HepG2 (cell line): ENCODE measurements at regions not wholly inside any gene's neighbourhood (a gene's known extent, or its start where the extent isn't known, plus 50 kb on each side); places are given as distances from the start of the nearest gene placed in this dataset.

Experiments used
- ATAC-seq: fragments of 200-7000 bp; cut with Tn5 transposase; 3 replicates; pipeline ENCODE4 v1.9.1; 2020; ENCODE audit warnings: mild to moderate bottlenecking, moderate library complexity
- BruUV-seq: library from RNA; stranded (reverse); fragments of 400-500 nt; replicated peaks from 2 replicates; lab custom pipeline; 2021; lab: Mats Ljungman, UMichigan
- CTCF ChIA-PET: fragments of 300-600 bp; formaldehyde crosslinking; extraction: SDS; loops from one replicate; lab custom pipeline; 2021; ENCODE audit warnings: low total read pairs, inconsistent platforms, low intra/inter-chr PET ratio; lab: Yijun Ruan, JAX
- POLR2A ChIA-PET: fragments of 350-600 bp; sonication (Branson Sonifier 250); formaldehyde crosslinking; loops from one replicate; lab custom pipeline; 2020; ENCODE audit warnings: antibody characterized with exemption, inconsistent platforms; lab: Yijun Ruan, JAX
- DNase-seq: peaks from one replicate; pipeline ENCODE4 v3.0.0-alpha.2; 2015; ENCODE audit warnings: low spot score
- FAIRE-seq: peaks from 3 replicates; lab custom pipeline; 2011; peaks lifted over from hg19 to GRCh38; lab: Jason Lieb, UNC
- H2AFZ ChIP-seq: one replicate; pipeline ENCODE4 v1.6.1; 2011; ENCODE audit warnings: low read length, inconsistent platforms
- H3K27ac ChIP-seq: fragments of 300-600 bp; 3 replicates; pipeline ENCODE4 v1.8.0; 2011; ENCODE audit warnings: mixed run types, mild to moderate bottlenecking, mixed read lengths, low read length, inconsistent platforms; ENCODE audit not compliant: insufficient read depth; ENCODE audit errors: extremely low read length
- H3K27me3 ChIP-seq, 2 experiments: fragments of 200-600 bp in 1 of 2; 2 replicates in 1 of 2; 3 replicates in 1 of 2; pipeline versions ENCODE4 v1.6.0 to v1.8.0; 2011; ENCODE audit warnings: low read length in 2 of 2, mild to moderate bottlenecking in 2 of 2, moderate library complexity in 2 of 2, inconsistent platforms in 1 of 2; ENCODE audit not compliant: insufficient read depth in 2 of 2, control insufficient read depth in 1 of 2
- H3K36me3 ChIP-seq, 2 experiments: fragments of 200-600 bp in 1 of 2; replicated peaks in 1 of 2; 2 replicates in 1 of 2; 3 replicates in 1 of 2; pipeline versions ENCODE4 v1.5.1 to v1.8.0; 2011; ENCODE audit warnings: low read length in 2 of 2, inconsistent platforms in 1 of 2; ENCODE audit not compliant: insufficient read depth in 2 of 2, control insufficient read depth in 1 of 2
- H3K4me1 ChIP-seq: 2 replicates; pipeline ENCODE4 v1.5.1; 2012; ENCODE audit warnings: low read length, inconsistent platforms; ENCODE audit not compliant: insufficient read depth
- H3K4me2 ChIP-seq: 2 replicates; pipeline ENCODE4 v1.6.0; 2011; ENCODE audit warnings: low read depth, low read length, inconsistent platforms
- H3K4me3 ChIP-seq, 3 experiments: fragments of 200-600 bp in 1 of 3; sonication (generic), shearing (Covaris generic) in 1 of 3; replicated peaks in 1 of 3; 2 replicates each; pipeline ENCODE4 v1.5.1; 2011 to 2016; ENCODE audit warnings: low read length in 3 of 3, inconsistent platforms in 2 of 3, low read depth in 2 of 3, mild to moderate bottlenecking in 2 of 3, control low read depth in 1 of 3, mixed read lengths in 1 of 3; ENCODE audit not compliant: insufficient read depth in 1 of 3
- H3K79me2 ChIP-seq: one replicate; pipeline ENCODE4 v1.6.1; 2011; ENCODE audit warnings: low read length, inconsistent platforms; ENCODE audit not compliant: insufficient read depth
- H3K9ac ChIP-seq: 2 replicates; pipeline ENCODE4 v1.6.0; 2011; ENCODE audit warnings: mild to moderate bottlenecking, low read depth, low read length, inconsistent platforms; ENCODE audit not compliant: insufficient read depth
- H3K9me3 ChIP-seq: 2 replicates; pipeline ENCODE4 v1.5.1; 2012; ENCODE audit warnings: mild to moderate bottlenecking, low read length
- H4K20me1 ChIP-seq: 2 replicates; pipeline ENCODE4 v1.6.0; 2011; ENCODE audit warnings: inconsistent platforms, mild to moderate bottlenecking, low read length, moderate library complexity; ENCODE audit not compliant: insufficient read depth
- CAMTA2 ChIP-seq: sonication (generic); formaldehyde crosslinking; IDR thresholded peaks from 2 replicates; pipeline ENCODE4 v1.4.0; 2020; ENCODE audit warnings: mild to moderate bottlenecking, missing genetic modification reagents, borderline replicate concordance
- CHCHD3 ChIP-seq: sonication (generic); formaldehyde crosslinking; IDR thresholded peaks from 2 replicates; pipeline ENCODE4 v1.8.0; 2022; ENCODE audit warnings: mild to moderate bottlenecking, missing genetic modification reagents, moderate library complexity
- FOSL2 ChIP-seq: sonication (generic); formaldehyde crosslinking; IDR thresholded peaks from 2 replicates; pipeline ENCODE4 v1.4.0; 2020; ENCODE audit warnings: missing genetic modification reagents
- HOXD1 ChIP-seq: sonication (generic); formaldehyde crosslinking; IDR thresholded peaks from 2 replicates; pipeline ENCODE4 v1.5.0; 2020; ENCODE audit warnings: missing genetic modification reagents
- MBD4 ChIP-seq: IDR thresholded peaks from 2 replicates; pipeline ENCODE4 v1.6.1; 2012; ENCODE audit warnings: low read length, inconsistent platforms, borderline replicate concordance
- NFKB2 ChIP-seq: sonication (generic); formaldehyde crosslinking; IDR thresholded peaks from 2 replicates; pipeline ENCODE4 v1.4.0; 2020; ENCODE audit warnings: missing genetic modification reagents, borderline replicate concordance
- SP2 ChIP-seq: sonication (generic); formaldehyde crosslinking; IDR thresholded peaks from 2 replicates; pipeline ENCODE4 v1.5.1; 2020; ENCODE audit warnings: mild to moderate bottlenecking, missing genetic modification reagents
- SRF ChIP-seq: IDR thresholded peaks from 2 replicates; pipeline ENCODE4 v1.6.1; 2011; ENCODE audit warnings: mild to moderate bottlenecking, low read depth, low read length, moderate library complexity
- TEAD3 ChIP-seq: optimal IDR thresholded peaks from 2 replicates; pipeline ENCODE3; 2016; ENCODE audit warnings: borderline replicate concordance
- XRCC5 ChIP-seq: fragments of 200-400 bp; formaldehyde crosslinking; optimal IDR thresholded peaks from 2 replicates; pipeline ENCODE3; 2017; ENCODE audit warnings: mild to moderate bottlenecking, low read length
- ZKSCAN8 ChIP-seq: IDR thresholded peaks from 2 replicates; pipeline ENCODE4 v1.6.1; 2016; ENCODE audit warnings: borderline replicate concordance, missing genetic modification reagents, missing compliant biosample characterization
- ZNF282 ChIP-seq: fragments of 450-650 bp; IDR thresholded peaks from 2 replicates; pipeline ENCODE4 v1.6.1; 2018; ENCODE audit not compliant: partially characterized antibody
- ZNF317 ChIP-seq: sonication (generic); formaldehyde crosslinking; IDR thresholded peaks from 2 replicates; pipeline ENCODE4 v1.5.0; 2020; ENCODE audit warnings: mild to moderate bottlenecking, missing genetic modification reagents
- ZNF431 ChIP-seq: sonication (generic); formaldehyde crosslinking; IDR thresholded peaks from 2 replicates; pipeline ENCODE4 v1.9.0; 2022; ENCODE audit warnings: missing genetic modification reagents, low read depth, mild to moderate bottlenecking, borderline replicate concordance
- WGBS: methylation state at CpG from one replicate; pipeline ENCODE4 v1.1.6; 2017; ENCODE audit warnings: low lambda C conversion rate; 5-methylcytosine and 5-hydroxymethylcytosine counted together
- in situ Hi-C: cut with HindIII; loops from 2 replicates; pipeline ENCODE4 v1.10.0; 2017; ENCODE audit warnings: low pct_unique_long_range_greater_than_20kb; ENCODE audit not compliant: extremely low pct_ligation_motif_present
- intact Hi-C: fragments of 100-400 bp; cut with micrococcal nuclease; formaldehyde crosslinking; loops from one replicate; pipeline ENCODE4 v1.10.0; 2022; ENCODE audit not compliant: unreplicated experiment
- TF ChIP-seq, protein P1 (sequence below): sonication (generic); formaldehyde crosslinking; IDR thresholded peaks from 2 replicates; pipeline ENCODE4 v1.4.0; 2020; ENCODE audit warnings: low read depth, missing genetic modification reagents
- TF ChIP-seq, protein P2 (sequence below): sonication (generic); formaldehyde crosslinking; conservative IDR thresholded peaks from 2 replicates; pipeline ENCODE4 v1.4.0; 2020; ENCODE audit warnings: missing genetic modification reagents
- TF ChIP-seq, protein P3 (sequence below): sonication (generic); formaldehyde crosslinking; IDR thresholded peaks from 2 replicates; pipeline ENCODE4 v1.4.0; 2020; ENCODE audit warnings: missing genetic modification reagents, borderline replicate concordance
- TF ChIP-seq, protein P4 (sequence below): sonication (generic); formaldehyde crosslinking; IDR thresholded peaks from 2 replicates; pipeline ENCODE4 v1.8.1; 2023; ENCODE audit warnings: mild to moderate bottlenecking, missing genetic modification reagents, borderline replicate concordance

DNA sequence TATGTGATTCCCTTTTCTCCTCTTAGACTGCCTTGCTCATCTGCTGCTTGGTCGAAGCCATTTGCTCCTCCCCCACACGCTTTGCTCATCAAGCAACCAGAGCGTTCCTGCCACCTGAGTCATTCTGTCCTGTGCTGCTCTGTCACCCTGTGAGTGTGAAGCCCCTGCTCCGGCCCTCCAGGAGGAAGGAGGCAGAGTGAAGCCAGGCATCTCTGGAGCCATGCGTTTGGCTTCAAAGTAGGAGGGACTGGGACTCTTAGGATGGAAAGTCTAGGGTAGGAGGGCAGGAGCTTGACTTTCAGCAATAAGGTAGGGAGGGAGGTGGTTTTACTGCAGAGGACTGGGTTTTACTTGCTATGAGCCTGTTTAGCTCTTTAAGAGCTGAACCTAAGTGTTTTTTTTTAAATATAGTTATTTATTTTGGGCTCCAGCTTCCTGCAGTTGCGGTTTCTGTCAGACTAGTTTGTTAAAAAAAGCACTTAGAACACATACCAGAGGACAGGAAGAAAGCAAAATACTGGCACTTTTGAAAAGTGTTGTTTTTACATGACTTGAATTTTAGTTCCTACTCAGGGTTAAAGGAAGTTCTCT, 63.6 kb downstream of the SPINK2 start:
- Histone ChIP-seq H3K27me3 (peaks cover 1 to 23% of the 10 kb centered on the region in 2 experiments; a peak in 2 of 5 replicates), H3K4me3 (no peak overlapping the region), H2AFZ (no peak overlapping the region), H4K20me1 (no peaks in the 10 kb centered on the region), H3K27ac (no peak overlapping the region), H3K9ac (no peak overlapping the region), H3K9me3 (no peaks in the 10 kb centered on the region), H3K4me1 (no peaks in the 10 kb centered on the region), H3K79me2 (no peaks in the 10 kb centered on the region), H3K4me2 (no peak overlapping the region), H3K36me3 (no peaks in the 10 kb centered on the region)
- in situ Hi-C loops (no loop called here), intact Hi-C loops (no loop called here)
- peak; percentile 47 for DNase-seq
- FAIRE-seq, result no peak
- POLR2A ChIA-PET, result no interaction called here
- 17% methylated on average over 6 of the region's 6 CpGs for WGBS
- ATAC-seq, result peak; percentile 91
- BruUV-seq, result no TSS peak
- CTCF ChIA-PET, result no interaction called here
- TF ChIP-seq NFKB2 (no peak), CAMTA2 (CRISPR knock-in tag) (no peak), TEAD3 (CRISPR knock-in tag) (peak; percentile 43), SP2 (no peak), SRF (no peak), FOSL2 (CRISPR knock-in tag) (peak; percentile 90), ZKSCAN8 (CRISPR knock-in tag) (no peak), ZNF282 (no peak), XRCC5 (peak; percentile 28), CHCHD3 (CRISPR knock-in tag) (no peak), MBD4 (no peak), ZNF431 (CRISPR knock-in tag) (no peak), ZNF317 (CRISPR knock-in tag) (no peak), HOXD1 (CRISPR knock-in tag) (no peak)
- TF ChIP-seq, protein P1, sequence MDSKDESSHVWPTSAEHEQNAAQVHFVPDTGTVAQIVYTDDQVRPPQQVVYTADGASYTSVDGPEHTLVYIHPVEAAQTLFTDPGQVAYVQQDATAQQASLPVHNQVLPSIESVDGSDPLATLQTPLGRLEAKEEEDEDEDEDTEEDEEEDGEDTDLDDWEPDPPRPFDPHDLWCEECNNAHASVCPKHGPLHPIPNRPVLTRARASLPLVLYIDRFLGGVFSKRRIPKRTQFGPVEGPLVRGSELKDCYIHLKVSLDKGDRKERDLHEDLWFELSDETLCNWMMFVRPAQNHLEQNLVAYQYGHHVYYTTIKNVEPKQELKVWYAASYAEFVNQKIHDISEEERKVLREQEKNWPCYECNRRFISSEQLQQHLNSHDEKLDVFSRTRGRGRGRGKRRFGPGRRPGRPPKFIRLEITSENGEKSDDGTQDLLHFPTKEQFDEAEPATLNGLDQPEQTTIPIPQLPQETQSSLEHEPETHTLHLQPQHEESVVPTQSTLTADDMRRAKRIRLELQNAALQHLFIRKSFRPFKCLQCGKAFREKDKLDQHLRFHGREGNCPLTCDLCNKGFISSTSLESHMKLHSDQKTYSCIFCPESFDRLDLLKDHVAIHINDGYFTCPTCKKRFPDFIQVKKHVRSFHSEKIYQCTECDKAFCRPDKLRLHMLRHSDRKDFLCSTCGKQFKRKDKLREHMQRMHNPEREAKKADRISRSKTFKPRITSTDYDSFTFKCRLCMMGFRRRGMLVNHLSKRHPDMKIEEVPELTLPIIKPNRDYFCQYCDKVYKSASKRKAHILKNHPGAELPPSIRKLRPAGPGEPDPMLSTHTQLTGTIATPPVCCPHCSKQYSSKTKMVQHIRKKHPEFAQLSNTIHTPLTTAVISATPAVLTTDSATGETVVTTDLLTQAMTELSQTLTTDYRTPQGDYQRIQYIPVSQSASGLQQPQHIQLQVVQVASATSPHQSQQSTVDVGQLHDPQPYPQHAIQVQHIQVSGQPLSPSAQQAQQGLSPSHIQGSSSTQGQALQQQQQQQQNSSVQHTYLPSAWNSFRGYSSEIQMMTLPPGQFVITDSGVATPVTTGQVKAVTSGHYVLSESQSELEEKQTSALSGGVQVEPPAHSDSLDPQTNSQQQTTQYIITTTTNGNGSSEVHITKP (CRISPR knock-in tag), result no peak
- TF ChIP-seq, protein P2, sequence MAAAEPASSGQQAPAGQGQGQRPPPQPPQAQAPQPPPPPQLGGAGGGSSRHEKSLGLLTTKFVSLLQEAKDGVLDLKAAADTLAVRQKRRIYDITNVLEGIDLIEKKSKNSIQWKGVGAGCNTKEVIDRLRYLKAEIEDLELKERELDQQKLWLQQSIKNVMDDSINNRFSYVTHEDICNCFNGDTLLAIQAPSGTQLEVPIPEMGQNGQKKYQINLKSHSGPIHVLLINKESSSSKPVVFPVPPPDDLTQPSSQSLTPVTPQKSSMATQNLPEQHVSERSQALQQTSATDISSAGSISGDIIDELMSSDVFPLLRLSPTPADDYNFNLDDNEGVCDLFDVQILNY (CRISPR knock-in tag), result no peak
- TF ChIP-seq, protein P3, sequence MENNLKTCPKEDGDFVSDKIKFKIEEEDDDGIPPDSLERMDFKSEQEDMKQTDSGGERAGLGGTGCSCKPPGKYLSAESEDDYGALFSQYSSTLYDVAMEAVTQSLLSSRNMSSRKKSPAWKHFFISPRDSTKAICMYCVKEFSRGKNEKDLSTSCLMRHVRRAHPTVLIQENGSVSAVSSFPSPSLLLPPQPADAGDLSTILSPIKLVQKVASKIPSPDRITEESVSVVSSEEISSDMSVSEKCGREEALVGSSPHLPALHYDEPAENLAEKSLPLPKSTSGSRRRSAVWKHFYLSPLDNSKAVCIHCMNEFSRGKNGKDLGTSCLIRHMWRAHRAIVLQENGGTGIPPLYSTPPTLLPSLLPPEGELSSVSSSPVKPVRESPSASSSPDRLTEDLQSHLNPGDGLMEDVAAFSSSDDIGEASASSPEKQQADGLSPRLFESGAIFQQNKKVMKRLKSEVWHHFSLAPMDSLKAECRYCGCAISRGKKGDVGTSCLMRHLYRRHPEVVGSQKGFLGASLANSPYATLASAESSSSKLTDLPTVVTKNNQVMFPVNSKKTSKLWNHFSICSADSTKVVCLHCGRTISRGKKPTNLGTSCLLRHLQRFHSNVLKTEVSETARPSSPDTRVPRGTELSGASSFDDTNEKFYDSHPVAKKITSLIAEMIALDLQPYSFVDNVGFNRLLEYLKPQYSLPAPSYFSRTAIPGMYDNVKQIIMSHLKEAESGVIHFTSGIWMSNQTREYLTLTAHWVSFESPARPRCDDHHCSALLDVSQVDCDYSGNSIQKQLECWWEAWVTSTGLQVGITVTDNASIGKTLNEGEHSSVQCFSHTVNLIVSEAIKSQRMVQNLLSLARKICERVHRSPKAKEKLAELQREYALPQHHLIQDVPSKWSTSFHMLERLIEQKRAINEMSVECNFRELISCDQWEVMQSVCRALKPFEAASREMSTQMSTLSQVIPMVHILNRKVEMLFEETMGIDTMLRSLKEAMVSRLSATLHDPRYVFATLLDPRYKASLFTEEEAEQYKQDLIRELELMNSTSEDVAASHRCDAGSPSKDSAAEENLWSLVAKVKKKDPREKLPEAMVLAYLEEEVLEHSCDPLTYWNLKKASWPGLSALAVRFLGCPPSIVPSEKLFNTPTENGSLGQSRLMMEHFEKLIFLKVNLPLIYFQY, result no peak
- TF ChIP-seq, protein P4, sequence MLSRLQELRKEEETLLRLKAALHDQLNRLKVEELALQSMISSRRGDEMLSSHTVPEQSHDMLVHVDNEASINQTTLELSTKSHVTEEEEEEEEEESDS, result no peak
